HCT116 (cell line): ENCODE measurements at regions not wholly inside any gene's neighbourhood (a gene's known extent, or its start where the extent isn't known, plus 50 kb on each side); places are given as distances from the start of the nearest gene placed in this dataset.

Experiments used
- ATAC-seq: fragments of 200-7000 bp; cut with Tn5 transposase; 2 replicates; pipeline ENCODE4 v1.9.1; 2020; ENCODE audit warnings: mild to moderate bottlenecking, moderate library complexity
- BruUV-seq: library from RNA; stranded (reverse); fragments of 400-500 nt; replicated peaks from 2 replicates; lab custom pipeline; 2021; lab: Mats Ljungman, UMichigan
- CTCF ChIA-PET: fragments of 300-600 bp; sonication (Branson Sonifier 250); formaldehyde crosslinking; loops from one replicate; lab custom pipeline; 2021; ENCODE audit warnings: antibody characterized with exemption; lab: Charles Lee
- POLR2A ChIA-PET: fragments of 300-600, 350-600 bp; sonication (Branson Sonifier 250); formaldehyde crosslinking; loops from one replicate; lab custom pipeline; 2021; ENCODE audit warnings: antibody characterized with exemption; lab: Charles Lee
- RAD21 ChIA-PET, 2 experiments: fragments of 300-600 bp; sonication (Branson Sonifier 250); formaldehyde crosslinking; loops; one replicate each; lab custom pipeline; 2023; ENCODE audit warnings: low total read pairs in 2 of 2; ENCODE audit not compliant: uncharacterized antibody in 2 of 2, unreplicated experiment in 2 of 2, low non-redundant PET in 1 of 2; lab: Charles Lee
- DNase-seq: peaks from one replicate; pipeline ENCODE4 v3.0.0-alpha.2; 2010; ENCODE audit warnings: low read depth, low spot score
- H2AFZ ChIP-seq: fragments of 200-600 bp; shearing (Covaris generic), sonication (generic); 2 replicates; pipeline ENCODE4 v1.6.1; 2017; ENCODE audit warnings: low read depth, mixed run types, mixed read lengths, antibody characterized with exemption, low read length; ENCODE audit not compliant: poor library complexity, severe bottlenecking
- H3K27ac ChIP-seq: 2 replicates; pipeline ENCODE4 v1.5.1; 2012; ENCODE audit warnings: low read depth, low read length
- H3K27me3 ChIP-seq: fragments of 200-600 bp; sonication (generic); 2 replicates; pipeline ENCODE4 v1.6.1; 2016; ENCODE audit warnings: mixed run types, low read length, mixed read lengths; ENCODE audit not compliant: insufficient read depth
- H3K36me3 ChIP-seq, 2 experiments: fragments of 200-500 bp in 1 of 2; fragments of 200-600 bp in 1 of 2; sonication (Bioruptor generic) in 1 of 2; sonication (generic) in 1 of 2; 2 replicates each; pipeline versions ENCODE4 v1.5.1 to v1.6.1; 2014 to 2016; ENCODE audit warnings: low read length in 2 of 2, inconsistent platforms in 1 of 2, mixed read lengths in 1 of 2, mixed run types in 1 of 2; ENCODE audit not compliant: insufficient read depth in 2 of 2, control insufficient read depth in 1 of 2
- H3K4me1 ChIP-seq, 2 experiments: fragments of 200-600 bp in 1 of 2; sonication (generic) in 1 of 2; 2 replicates each; pipeline versions ENCODE4 v1.5.1 to v1.6.1; 2012 to 2017; ENCODE audit warnings: low read length in 2 of 2, inconsistent platforms in 1 of 2, mild to moderate bottlenecking in 1 of 2, mixed read lengths in 1 of 2, mixed run types in 1 of 2, moderate library complexity in 1 of 2; ENCODE audit not compliant: insufficient read depth in 2 of 2, control insufficient read depth in 1 of 2
- H3K4me2 ChIP-seq: fragments of 200-600 bp; sonication (generic); 2 replicates; pipeline ENCODE4 v1.6.1; 2017; ENCODE audit warnings: mixed run types, low read length, mixed read lengths
- H3K4me3 ChIP-seq, 2 experiments: fragments of 200-600 bp in 1 of 2; sonication (generic) in 1 of 2; replicated peaks in 1 of 2; 2 replicates each; pipeline ENCODE4 v1.5.1; 2011 to 2016; ENCODE audit warnings: low read length in 2 of 2, control low read depth in 1 of 2, low read depth in 1 of 2, mild to moderate bottlenecking in 1 of 2, mixed read lengths in 1 of 2, mixed run types in 1 of 2
- H3K79me2 ChIP-seq: fragments of 200-600 bp; sonication (generic); 2 replicates; pipeline ENCODE4 v1.6.1; 2017; ENCODE audit warnings: mild to moderate bottlenecking, mixed run types, low read length, moderate library complexity, mixed read lengths; ENCODE audit not compliant: insufficient read depth
- H3K9ac ChIP-seq: fragments of 200-600 bp; sonication (generic); 2 replicates; pipeline ENCODE4 v1.6.1; 2016; ENCODE audit warnings: low read length, mixed read lengths
- H3K9me2 ChIP-seq: fragments of 200-600 bp; sonication (generic), shearing (Covaris generic); 2 replicates; pipeline ENCODE4 v1.6.1; 2017; ENCODE audit warnings: mixed run types, mild to moderate bottlenecking, moderate library complexity; ENCODE audit not compliant: insufficient read depth
- H3K9me3 ChIP-seq, 2 experiments: fragments of 200-500 bp in 1 of 2; fragments of 200-600 bp in 1 of 2; sonication (Bioruptor generic) in 1 of 2; sonication (generic) in 1 of 2; 2 replicates each; pipeline ENCODE4 v1.6.1; 2014 to 2017; ENCODE audit warnings: low read length in 2 of 2, mixed read lengths in 2 of 2, inconsistent platforms in 1 of 2, low read depth in 1 of 2, mild to moderate bottlenecking in 1 of 2, mixed run types in 1 of 2, moderate library complexity in 1 of 2; ENCODE audit not compliant: control insufficient read depth in 1 of 2, insufficient read depth in 1 of 2
- H4K20me1 ChIP-seq: fragments of 200-600 bp; sonication (generic), shearing (Covaris generic); 2 replicates; pipeline ENCODE4 v1.6.1; 2017; ENCODE audit warnings: mixed run types, mild to moderate bottlenecking, moderate library complexity; ENCODE audit not compliant: insufficient read depth
- ATF3 ChIP-seq: IDR thresholded peaks from 2 replicates; pipeline ENCODE4 v1.6.1; 2012
- CBX3 ChIP-seq: IDR thresholded peaks from 2 replicates; pipeline ENCODE4 v1.6.1; 2012; ENCODE audit warnings: low read depth
- CEBPB ChIP-seq: IDR thresholded peaks from 2 replicates; pipeline ENCODE4 v1.6.1; 2012; ENCODE audit warnings: low read depth
- CTCF ChIP-seq, 3 experiments: fragments of 200-600 bp in 1 of 3; sonication (generic) in 1 of 3; IDR thresholded peaks in 2 of 3; conservative IDR thresholded peaks in 1 of 3; 2 replicates each; pipeline ENCODE4 v1.5.1; 2012 to 2017; ENCODE audit warnings: low read depth in 2 of 3, low read length in 2 of 3, antibody characterized with exemption in 1 of 3, borderline replicate concordance in 1 of 3, control low read depth in 1 of 3, mild to moderate bottlenecking in 1 of 3, mixed read lengths in 1 of 3, mixed run types in 1 of 3, moderate library complexity in 1 of 3; ENCODE audit not compliant: insufficient read depth in 1 of 3
- EGR1 ChIP-seq: IDR thresholded peaks from 2 replicates; pipeline ENCODE4 v1.6.1; 2012; ENCODE audit warnings: low read depth
- EZH2phosphoT487 ChIP-seq: fragments of 200-600 bp; IDR thresholded peaks from 2 replicates; pipeline ENCODE4 v1.6.1; 2018; ENCODE audit warnings: antibody characterized with exemption, borderline replicate concordance
- JUND ChIP-seq: IDR thresholded peaks from 2 replicates; pipeline ENCODE4 v1.6.1; 2012
- MAX ChIP-seq: IDR thresholded peaks from 2 replicates; pipeline ENCODE4 v1.6.1; 2012
- POLR2AphosphoS5 ChIP-seq: IDR thresholded peaks from 2 replicates; pipeline ENCODE4 v1.6.1; 2011; ENCODE audit warnings: mild to moderate bottlenecking, low read depth, low read length, moderate library complexity
- RAD21 ChIP-seq: IDR thresholded peaks from 2 replicates; pipeline ENCODE4 v1.6.1; 2012; ENCODE audit warnings: low read depth, mild to moderate bottlenecking
- SP1 ChIP-seq: IDR thresholded peaks from 2 replicates; pipeline ENCODE4 v1.6.1; 2012; ENCODE audit warnings: low read depth
- SRF ChIP-seq: IDR thresholded peaks from 2 replicates; pipeline ENCODE4 v1.6.1; 2012; ENCODE audit warnings: low read depth
- TCF7L2 ChIP-seq: IDR thresholded peaks from 2 replicates; pipeline ENCODE4 v1.7.0; 2011; ENCODE audit warnings: borderline replicate concordance, inconsistent platforms; ENCODE audit not compliant: insufficient read depth, insufficient read length; ENCODE audit errors: extremely low read depth
- YY1 ChIP-seq: IDR thresholded peaks from 2 replicates; pipeline ENCODE4 v1.6.1; 2011; ENCODE audit warnings: low read length, low read depth, moderate library complexity, mild to moderate bottlenecking; ENCODE audit not compliant: insufficient replicate concordance; ENCODE audit errors: extremely low read depth
- ZBTB33 ChIP-seq: IDR thresholded peaks from 2 replicates; pipeline ENCODE4 v1.6.1; 2011; ENCODE audit warnings: mild to moderate bottlenecking, low read length, moderate library complexity; ENCODE audit not compliant: insufficient replicate concordance; ENCODE audit errors: extremely low read depth
- ZFX ChIP-seq: fragments of 450-650 bp; IDR thresholded peaks from 2 replicates; pipeline ENCODE4 v1.6.1; 2017
- ZNF274 ChIP-seq: fragments of 200-500 bp; sonication (Bioruptor generic); IDR thresholded peaks from 2 replicates; pipeline ENCODE4 v1.6.1; 2014; ENCODE audit warnings: mild to moderate bottlenecking, low read depth, low read length, inconsistent platforms
- intact Hi-C: fragments of 100-400 bp; cut with micrococcal nuclease; formaldehyde crosslinking; loops from 2 replicates; pipeline ENCODE4 v1.10.0; 2022

GRCh38 chr6:140827593-140827992 lies 1305.1 kb upstream of the GJE1 start:
- H4K20me1 ChIP-seq = no peaks in the 10 kb centered on the region
- no peak for TF ChIP-seq CEBPB
- TF ChIP-seq ZFX = no peak
- TF ChIP-seq TCF7L2 = no peak
- no peak for TF ChIP-seq MAX
- no peak for TF ChIP-seq CTCF (IDR thresholded peaks at IDR 0.05 in 2 of 3, conservative IDR thresholded peaks at IDR 0.05 in 1 of 3; ENCODE audit: borderline replicate concordance in 1 of 3, insufficient read depth in 1 of 3, low read depth in 2 of 3, low read length in 2 of 3)
- no peak for TF ChIP-seq EZH2phosphoT487
- TF ChIP-seq JUND = no peak
- TF ChIP-seq POLR2AphosphoS5 = no peak
- no peak for TF ChIP-seq YY1
- no peak for TF ChIP-seq EGR1
- no peak for TF ChIP-seq SP1
- TF ChIP-seq CBX3 = no peak
- no peak for TF ChIP-seq ZBTB33
- no peak for TF ChIP-seq ATF3
- no peak for TF ChIP-seq ZNF274
- TF ChIP-seq RAD21 = no peak
- no peak for TF ChIP-seq SRF
- TF ChIP-seq, all 23 proteins: peak for 0
- Histone ChIP-seq H3K4me3 (no peak overlapping the region), H2AFZ (no peak overlapping the region), H3K4me2 (no peak overlapping the region), H3K9me2 (no peaks in the 10 kb centered on the region), H3K9me3 (no peaks in the 10 kb centered on the region), H3K9ac (no peak overlapping the region), H3K79me2 (no peaks in the 10 kb centered on the region), H3K4me1 (no peaks in the 10 kb centered on the region), H3K36me3 (no peaks in the 10 kb centered on the region), H3K27ac (no peak overlapping the region), H3K27me3 (no peaks in the 10 kb centered on the region)
- ChIA-PET POLR2A (no interaction called here), RAD21 (no interaction called here), CTCF (no interaction called here)
- intact Hi-C loops = no loop called here
- BruUV-seq = no TSS peak
- no peak for DNase-seq
- no peak for ATAC-seq
